OCI-LY1 (cell line): ENCODE measurements at regions not wholly inside any gene's neighbourhood (a gene's known extent, or its start where the extent isn't known, plus 50 kb on each side); places are given as distances from the start of the nearest gene placed in this dataset.

Experiments used
- CTCF ChIP-seq: fragments of 200-600 bp; sonication (generic), shearing (Covaris generic); IDR thresholded peaks from 2 replicates; pipeline ENCODE4 v1.5.1; 2017; ENCODE audit warnings: mild to moderate bottlenecking, antibody characterized with exemption, low read length, moderate library complexity, mixed read lengths
- EZH2 ChIP-seq: fragments of 200-600 bp; sonication (generic), shearing (Covaris generic); IDR thresholded peaks from 2 replicates; pipeline ENCODE4 v1.8.0; 2017; ENCODE audit warnings: borderline replicate concordance, mixed run types, mild to moderate bottlenecking, antibody characterized with exemption, low read length, moderate library complexity, mixed read lengths

DNA sequence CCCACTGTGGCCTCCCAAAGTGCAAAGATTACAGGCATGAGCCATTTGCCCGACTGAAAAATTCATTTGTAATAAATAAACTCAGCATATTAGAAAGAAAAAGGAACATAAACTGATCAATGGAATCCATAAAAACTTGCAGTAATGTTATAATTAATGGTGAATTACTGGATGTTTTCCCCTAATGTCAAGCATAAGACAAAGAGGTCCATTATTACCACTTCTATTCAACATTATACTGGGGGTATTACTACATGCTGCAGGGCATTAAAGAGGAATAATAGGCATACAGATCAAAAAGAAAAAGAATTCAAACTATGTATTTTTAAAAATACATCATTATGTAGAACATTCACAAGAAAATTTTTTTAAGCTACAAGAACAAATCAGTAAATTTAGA lies 926.8 kb downstream of the LRFN5 start:
- TF ChIP-seq CTCF = no peak
- no peak for TF ChIP-seq EZH2
